ENCODE measurements at regions not wholly inside any gene's neighbourhood (a gene's known extent, or its start where the extent isn't known, plus 50 kb on each side); places are given as distances from the start of the nearest gene placed in this dataset.

GRCh38 chr7:25758559-25758958 is 393.4 kb upstream of the NFE2L3 start:
- no peak for DNase-seq (ENCODE audit: extremely low read depth, low read depth)

GRCh38 chr7:25759286-25759685 is 392.7 kb upstream of the NFE2L3 start:
- DNase-seq (ENCODE audit: extremely low read depth, low read depth) = no peak

GRCh38 chr7:25759748-25760147 is 392.2 kb upstream of the NFE2L3 start:
- DNase-seq (ENCODE audit: extremely low read depth, low read depth) = no peak

- no peak for DNase-seq (ENCODE audit: extremely low read depth, low read depth)
Observed at GRCh38 chr7:25762511-25763462, 389.2 kb upstream of the NFE2L3 start.

- no peak for DNase-seq (ENCODE audit: extremely low read depth, low read depth)
Observed at GRCh38 chr7:25763463-25763860, 388.5 kb upstream of the NFE2L3 start.

- DNase-seq (ENCODE audit: extremely low read depth, low read depth) = no peak
Observed at GRCh38 chr7:25765110-25765655, 386.8 kb upstream of the NFE2L3 start.

- DNase-seq (ENCODE audit: extremely low read depth, low read depth) = no peak
Observed at GRCh38 chr7:25770235-25770634, 381.8 kb upstream of the NFE2L3 start.

GRCh38 chr7:25770670-25771069 is 381.3 kb upstream of the NFE2L3 start:
- DNase-seq (ENCODE audit: extremely low read depth, low read depth) = no peak

- no peak for DNase-seq (ENCODE audit: extremely low read depth, low read depth)
Observed at GRCh38 chr7:25771491-25771890, 380.5 kb upstream of the NFE2L3 start.

GRCh38 chr7:25772802-25773201 is 379.2 kb upstream of the NFE2L3 start:
- DNase-seq (ENCODE audit: extremely low read depth, low read depth) = no peak

- no peak for DNase-seq (ENCODE audit: extremely low read depth, low read depth)
Observed at GRCh38 chr7:25774675-25775074, 377.3 kb upstream of the NFE2L3 start.

GRCh38 chr7:25775570-25775969 is 376.4 kb upstream of the NFE2L3 start:
- DNase-seq (ENCODE audit: extremely low read depth, low read depth) = no peak

- no peak for DNase-seq (ENCODE audit: extremely low read depth, low read depth)
Observed at GRCh38 chr7:25775999-25776743, 375.8 kb upstream of the NFE2L3 start.

GRCh38 chr7:25776744-25777123 is 375.3 kb upstream of the NFE2L3 start:
- no peak for DNase-seq (ENCODE audit: extremely low read depth, low read depth)

GRCh38 chr7:25777969-25778708 is 373.9 kb upstream of the NFE2L3 start:
- DNase-seq (ENCODE audit: extremely low read depth, low read depth) = no peak

GRCh38 chr7:25779002-25779546 is 372.9 kb upstream of the NFE2L3 start:
- no peak for DNase-seq (ENCODE audit: extremely low read depth, low read depth)

- no peak for DNase-seq (ENCODE audit: extremely low read depth, low read depth)
Observed at GRCh38 chr7:25780904-25781303, 371.1 kb upstream of the NFE2L3 start.

- no peak for DNase-seq (ENCODE audit: extremely low read depth, low read depth)
Observed at GRCh38 chr7:25781704-25782103, 370.3 kb upstream of the NFE2L3 start.

GRCh38 chr7:25786936-25787335 is 365.1 kb upstream of the NFE2L3 start:
- DNase-seq (ENCODE audit: extremely low read depth, low read depth) = no peak

- no peak for DNase-seq (ENCODE audit: extremely low read depth, low read depth)
Observed at GRCh38 chr7:25787336-25787735, 364.7 kb upstream of the NFE2L3 start.

- no peak for DNase-seq (ENCODE audit: extremely low read depth, low read depth)
Observed at GRCh38 chr7:25788371-25788770, 363.6 kb upstream of the NFE2L3 start.
